Left ventricle myocardium superior (tissue), 1 donor: ENCODE measurements at regions not wholly inside any gene's neighbourhood (a gene's known extent, or its start where the extent isn't known, plus 50 kb on each side); places are given as distances from the start of the nearest gene placed in this dataset.

Experiments
- ATAC-seq: fragments of 200-7000 bp; cut with Tn5 transposase; one replicate; pipeline ENCODE4 v1.9.1; 2020; ENCODE audit warnings: mild to moderate bottlenecking, moderate library complexity
- DNase-seq: peaks from one replicate; pipeline ENCODE4 v3.0.0-alpha.2; 2020
- intact Hi-C: fragments of 100-400 bp; cut with micrococcal nuclease; formaldehyde crosslinking; loops from one replicate; pipeline ENCODE4 v1.11.0; 2022
- donor health status: DM: no; HTN: yes; CAD: no; lungs with severe emphysema.

DNA sequence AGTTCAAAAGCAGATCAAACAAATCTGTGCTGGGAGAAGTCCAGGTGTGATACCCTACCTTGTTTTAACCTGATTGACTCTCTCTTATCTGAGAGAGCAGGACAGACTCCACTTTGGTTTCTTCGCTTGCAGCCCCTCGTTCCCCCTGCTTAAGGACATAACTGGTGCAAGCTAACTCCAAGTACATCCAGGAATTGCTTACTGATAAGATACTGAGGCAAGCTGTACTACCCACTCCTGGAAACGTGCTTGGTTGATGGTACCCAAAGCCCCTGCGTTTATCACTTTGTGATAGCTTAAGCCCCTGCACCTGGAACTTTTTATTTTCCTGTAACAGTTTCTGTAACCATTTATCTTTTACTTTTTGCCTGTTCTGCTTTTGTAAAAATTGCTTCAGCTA is 157.0 kb upstream of the OLIG3 start:
- DNase-seq = no peak
- ATAC-seq = no peak
- intact Hi-C loops = no loop called here

DNA sequence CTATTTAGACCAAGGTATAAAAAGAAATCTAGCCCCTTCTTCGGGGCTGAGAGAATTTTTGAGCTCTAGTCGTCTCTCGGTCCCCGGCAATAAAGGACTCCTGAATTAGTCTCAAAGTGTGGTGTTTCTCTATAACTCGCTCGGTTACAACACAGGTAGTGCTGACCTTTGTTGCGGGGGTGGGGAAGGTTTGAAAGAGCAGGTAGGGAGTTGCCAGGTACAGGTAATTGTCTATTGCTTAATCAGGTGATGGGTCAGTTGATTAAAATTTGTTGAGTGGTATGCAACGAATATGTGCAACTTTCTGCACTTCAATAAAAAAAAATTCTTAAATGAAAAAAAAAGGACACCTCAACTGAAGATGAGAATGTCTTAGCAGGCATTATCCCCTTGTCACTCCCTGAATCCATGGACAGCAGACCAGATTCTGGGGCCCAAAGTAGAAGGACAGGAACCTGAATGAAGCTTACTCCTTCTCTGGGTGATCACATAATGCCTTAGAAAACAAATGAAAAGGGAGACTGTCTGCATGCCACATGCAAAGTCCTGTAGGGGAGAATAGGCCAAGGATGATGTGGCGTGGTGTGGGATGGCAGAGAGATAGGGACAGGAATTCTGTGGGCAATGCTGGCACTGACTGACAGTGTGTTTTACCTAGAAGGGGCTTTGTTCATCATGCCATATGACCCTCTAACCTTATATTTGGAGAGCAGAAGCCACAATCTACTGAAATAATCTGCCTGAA is 157.6 kb upstream of the OLIG3 start:
- DNase-seq (no peak), ATAC-seq (no peak)
- intact Hi-C loops = no loop called here

- DNase-seq (no peak), ATAC-seq (no peak)
- intact Hi-C loops = no loop called here
Observed at GRCh38 chr6:137652961-137653705, 158.9 kb upstream of the OLIG3 start.

- intact Hi-C loops = no loop called here
- DNase-seq (no peak), ATAC-seq (no peak)
Observed at GRCh38 chr6:137653706-137654059, 159.5 kb upstream of the OLIG3 start.

DNA sequence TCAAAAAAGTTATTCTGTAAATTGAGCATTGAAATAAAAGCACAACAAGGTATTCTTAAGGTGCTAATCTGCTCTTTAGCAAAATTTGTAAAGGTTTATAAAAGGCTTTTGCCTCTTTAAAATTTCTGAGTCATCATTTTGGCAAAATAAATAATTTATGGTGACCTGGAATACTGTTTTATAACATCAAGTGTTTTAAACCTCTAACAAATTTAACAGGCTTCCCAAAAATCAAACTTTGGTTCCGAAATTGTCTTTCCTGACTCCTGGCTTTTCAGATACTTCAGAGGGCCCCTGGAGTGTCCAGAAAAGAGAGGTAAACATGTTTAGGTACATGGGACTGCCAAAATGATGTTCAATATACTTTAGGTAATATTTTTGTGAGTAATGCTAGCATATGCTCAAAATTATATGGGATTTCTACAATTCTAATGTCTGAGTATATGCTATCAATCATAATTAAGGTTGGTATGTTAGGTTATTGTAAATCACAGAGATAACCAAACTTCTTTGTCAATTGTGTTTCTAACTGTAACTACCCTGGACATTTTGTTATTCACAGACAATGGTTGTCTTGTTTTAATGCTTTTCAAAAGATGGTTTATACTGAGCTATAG is 160.3 kb upstream of the OLIG3 start:
- no peak for ATAC-seq
- intact Hi-C loops = no loop called here
- DNase-seq = no peak

DNA sequence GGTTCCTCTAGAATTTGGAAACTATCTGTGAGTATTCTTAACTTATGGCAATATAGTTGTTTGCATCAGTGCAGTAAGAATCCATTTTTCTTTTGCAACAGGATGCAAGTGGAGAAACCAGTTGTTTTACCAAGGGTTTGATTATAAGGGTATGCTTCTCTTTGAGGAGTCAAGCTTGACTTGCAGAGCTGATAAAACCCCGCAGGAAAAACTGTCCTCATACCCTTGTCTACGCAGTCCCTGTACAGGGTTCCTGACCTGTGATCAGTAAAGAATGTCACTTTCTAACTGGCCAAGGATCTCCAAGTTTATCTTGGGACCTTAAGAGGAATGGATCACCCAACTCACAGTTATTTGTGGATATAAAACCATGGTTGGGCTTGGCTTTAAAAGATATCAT is 161.1 kb upstream of the OLIG3 start:
- intact Hi-C loops = no loop called here
- DNase-seq (no peak), ATAC-seq (no peak)

DNA sequence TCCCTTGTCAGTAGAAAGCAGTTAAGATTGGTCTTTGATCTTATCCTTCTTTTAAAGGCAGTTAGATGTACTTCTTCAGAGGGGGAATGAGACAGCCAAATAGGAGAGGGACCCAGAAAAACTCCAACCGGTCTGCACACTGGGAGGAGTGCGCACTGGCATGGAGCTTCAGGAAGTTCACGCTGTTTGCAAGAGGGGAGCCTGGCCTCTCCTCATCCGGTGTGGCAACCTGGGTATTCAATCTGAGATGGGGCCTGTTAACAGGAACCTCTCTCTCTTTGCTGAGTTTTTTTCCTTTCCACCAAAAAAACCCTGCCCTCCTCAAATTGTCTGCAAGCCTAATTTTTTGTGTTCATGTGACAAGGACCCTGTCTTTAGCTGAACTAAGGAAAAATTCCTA is 162.5 kb upstream of the OLIG3 start:
- ATAC-seq (no peak), DNase-seq (no peak)
- intact Hi-C loops = no loop called here

- intact Hi-C loops = no loop called here
- ATAC-seq (no peak), DNase-seq (no peak)
Observed at GRCh38 chr6:137657351-137657911, 163.2 kb upstream of the OLIG3 start.

GRCh38 chr6:137658287-137658686 is 164.1 kb upstream of the OLIG3 start:
- DNase-seq (no peak), ATAC-seq (no peak)
- intact Hi-C loops = no loop called here

- intact Hi-C loops = no loop called here
- ATAC-seq (no peak), DNase-seq (no peak)
Observed at GRCh38 chr6:137659871-137660270, 165.7 kb upstream of the OLIG3 start.

DNA sequence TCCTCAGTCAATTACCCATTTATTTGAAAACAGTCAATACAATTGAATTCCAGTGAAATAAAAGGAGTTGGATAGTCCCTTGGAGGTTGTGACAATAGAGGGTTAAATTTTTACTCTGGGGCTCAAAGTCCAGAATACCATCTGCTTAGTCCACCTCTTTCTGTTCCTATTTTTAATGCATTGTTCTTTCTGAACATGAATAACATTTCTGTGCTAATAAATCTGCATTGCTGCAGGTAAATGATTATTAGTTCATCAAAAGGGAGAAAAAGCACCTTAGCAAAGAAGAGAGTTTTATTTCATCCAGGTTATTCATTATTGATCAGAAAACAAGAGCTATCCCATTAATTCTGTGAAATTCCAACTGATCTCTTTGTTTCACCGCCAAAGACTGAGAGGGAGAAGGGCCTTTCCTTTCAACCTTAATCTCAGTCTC is 166.1 kb upstream of the OLIG3 start:
- intact Hi-C loops = no loop called here
- DNase-seq (no peak), ATAC-seq (no peak)

GRCh38 chr6:137661601-137662000 is 167.4 kb upstream of the OLIG3 start:
- no peak for ATAC-seq
- intact Hi-C loops = no loop called here
- no peak for DNase-seq

- DNase-seq (no peak), ATAC-seq (no peak)
- intact Hi-C loops = no loop called here
Observed at GRCh38 chr6:137664183-137664582, 170.0 kb upstream of the OLIG3 start.

- ATAC-seq = no peak
- intact Hi-C loops = no loop called here
Observed at GRCh38 chr6:137665342-137665934, 171.2 kb upstream of the OLIG3 start.

DNA sequence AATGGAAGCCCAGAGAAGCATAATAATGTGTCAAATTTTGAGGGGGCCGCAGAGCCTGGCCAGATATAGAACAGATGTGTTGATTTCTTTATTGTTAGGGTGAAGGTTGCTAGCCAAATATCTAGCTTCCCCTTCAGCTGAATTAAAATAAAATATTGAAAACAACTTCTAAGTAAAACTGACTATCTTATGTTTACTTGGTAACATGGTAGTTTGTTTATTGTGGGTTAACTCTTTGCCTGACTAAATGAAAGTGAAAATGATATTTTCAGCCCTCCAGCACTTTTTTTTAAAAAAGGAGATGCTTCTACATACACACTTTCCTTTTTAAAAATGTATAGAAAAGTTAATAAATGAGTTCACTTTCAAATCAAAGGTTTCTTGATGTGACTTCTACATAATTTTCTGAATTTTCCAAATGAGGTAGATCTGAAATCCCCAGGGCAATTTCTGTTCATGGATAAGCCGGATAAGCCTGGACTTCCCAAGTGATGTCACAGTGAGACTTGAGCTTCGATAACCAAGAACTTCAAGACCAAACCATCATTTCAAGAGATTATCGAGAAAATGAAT is 172.1 kb upstream of the OLIG3 start:
- DNase-seq (no peak), ATAC-seq (no peak)
- intact Hi-C loops = no loop called here

More at GRCh38 chr6:137665342-137665934, 171.2 kb upstream of the OLIG3 start:
- DNase-seq = no peak

DNA sequence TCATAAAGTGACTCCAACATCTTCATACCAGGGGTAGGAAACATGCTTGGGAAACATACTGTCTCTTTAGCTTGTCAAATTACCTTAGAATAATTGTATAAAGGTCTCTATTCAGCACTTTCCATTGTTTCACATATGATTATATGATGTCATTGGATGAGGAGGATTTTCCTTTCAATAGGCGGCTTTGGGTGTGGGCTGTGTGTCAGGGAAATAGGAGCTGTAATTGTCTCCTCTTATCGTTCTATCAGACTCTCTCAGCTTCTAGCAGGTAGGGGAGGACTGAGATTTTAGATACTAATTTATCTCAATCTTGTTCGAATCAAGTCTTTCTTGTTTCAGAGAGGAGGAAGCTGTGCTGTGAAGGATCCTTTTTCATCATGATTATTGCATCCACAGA is 179.4 kb upstream of the OLIG3 start:
- no peak for ATAC-seq
- intact Hi-C loops = no loop called here

GRCh38 chr6:137676888-137677287 is 182.7 kb upstream of the OLIG3 start:
- intact Hi-C loops = no loop called here
- DNase-seq (no peak), ATAC-seq (no peak)

More for the DNA sequence above, 179.4 kb upstream of the OLIG3 start:
- no peak for DNase-seq

DNA sequence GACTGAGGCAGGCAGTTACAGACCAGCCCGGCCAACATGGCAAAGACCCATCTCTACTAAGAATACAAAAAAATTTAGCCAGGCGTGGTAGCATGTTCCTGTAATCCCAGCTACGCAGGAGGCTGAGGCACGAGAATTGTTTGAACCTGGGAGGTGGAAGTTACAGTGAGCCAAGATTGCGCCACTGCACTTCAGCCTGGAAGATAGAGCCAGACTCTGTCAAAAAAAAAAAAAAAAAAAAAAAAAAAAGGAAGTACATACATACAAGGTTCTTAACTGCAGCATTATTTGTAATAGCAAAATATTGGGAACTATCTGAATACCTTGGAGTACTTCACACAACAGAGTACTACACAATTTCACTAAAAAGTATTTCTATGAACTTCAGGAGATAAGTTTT is 183.5 kb upstream of the OLIG3 start:
- no peak for ATAC-seq
- peak; percentile 40 for DNase-seq
- intact Hi-C loops = no loop called here

GRCh38 chr6:137678451-137678850 is 184.3 kb upstream of the OLIG3 start:
- ATAC-seq (no peak), DNase-seq (no peak)
- intact Hi-C loops = no loop called here
